Activated CD8-positive, alpha-beta memory T cell treated with anti-CD3 and anti-CD28 coated beads, Interleukin-2, amount 10 ng/mL, durations not matched to agents 7 days and 5 days (primary cell): ENCODE measurements at regions not wholly inside any gene's neighbourhood (a gene's known extent, or its start where the extent isn't known, plus 50 kb on each side); places are given as distances from the start of the nearest gene placed in this dataset.

Source experiments
- ATAC-seq: fragments of 150-1000 bp; cut with Tn5 transposase; one replicate; pipeline ENCODE4 v1.10.0; 2021; ENCODE audit warnings: moderate library complexity
- CTCF ChIA-PET: fragments of 350-600 bp; sonication (Branson Sonifier 250); formaldehyde crosslinking; loops from one replicate; lab custom pipeline; 2021; ENCODE audit warnings: antibody characterized with exemption; lab: Charles Lee
- DNase-seq: peaks from one replicate; pipeline ENCODE4 v3.0.0-alpha.2; 2020
- H3K27ac Mint-ChIP-seq: one replicate; pipeline ENCODE4 v1.8.0; 2021; ENCODE audit warnings: mild to moderate bottlenecking, mixed read lengths
- H3K27me3 Mint-ChIP-seq: one replicate; pipeline ENCODE4 v1.8.0; 2021; ENCODE audit warnings: mixed read lengths
- H3K36me3 Mint-ChIP-seq: one replicate; pipeline ENCODE4 v1.8.0; 2021; ENCODE audit warnings: mild to moderate bottlenecking, mixed read lengths
- H3K4me1 Mint-ChIP-seq: one replicate; pipeline ENCODE4 v1.8.0; 2021; ENCODE audit warnings: mixed read lengths
- H3K4me3 Mint-ChIP-seq: one replicate; pipeline ENCODE4 v1.8.0; 2021; ENCODE audit warnings: mild to moderate bottlenecking, moderate library complexity, mixed read lengths
- H3K9me3 Mint-ChIP-seq: one replicate; pipeline ENCODE4 v1.8.0; 2022; ENCODE audit warnings: low read depth, mixed read lengths

GRCh38 chr12:67370979-67371378 is 101.8 kb downstream of the CAND1 start:
- no peak overlapping the region for H3K4me3 Mint-ChIP-seq
- H3K27ac Mint-ChIP-seq, result no peak overlapping the region
- DNase-seq (no peak), ATAC-seq (no peak)
- no peaks in the 10 kb centered on the region for H3K4me1 Mint-ChIP-seq
- CTCF ChIA-PET, result interaction anchor here (1.1 kb wide), 1 partner anchor 9 kb away, joined by 3 read pairs; no protein-coding TSS in a partner anchor
- H3K9me3 Mint-ChIP-seq, result peaks cover 6% of the 10 kb centered on the region
- peaks cover 8% of the 10 kb centered on the region for H3K36me3 Mint-ChIP-seq
- no peaks in the 10 kb centered on the region for H3K27me3 Mint-ChIP-seq

- Mint-ChIP-seq H3K4me1 (peaks cover 1% of the 10 kb centered on the region), H3K36me3 (peaks cover 8% of the 10 kb centered on the region), H3K4me3 (no peak overlapping the region), H3K27ac (no peak overlapping the region), H3K9me3 (peaks cover 5% of the 10 kb centered on the region), H3K27me3 (no peaks in the 10 kb centered on the region)
- CTCF ChIA-PET, result no interaction called here
- ATAC-seq (no peak), DNase-seq (no peak)
Observed at GRCh38 chr12:67377021-67377420, 107.9 kb downstream of the CAND1 start.

- CTCF ChIA-PET, result no interaction called here
- Mint-ChIP-seq H3K27me3 (no peaks in the 10 kb centered on the region), H3K27ac (no peak overlapping the region), H3K36me3 (peaks cover 5% of the 10 kb centered on the region), H3K4me1 (peaks cover 6% of the 10 kb centered on the region), H3K4me3 (no peak overlapping the region), H3K9me3 (peaks cover 2% of the 10 kb centered on the region)
- DNase-seq (no peak), ATAC-seq (no peak)
Observed at GRCh38 chr12:67377541-67377940, 108.4 kb downstream of the CAND1 start.

- ATAC-seq, result no peak
Observed at GRCh38 chr12:67382241-67382871, 113.2 kb downstream of the CAND1 start.

GRCh38 chr12:67386869-67387565 is 117.9 kb downstream of the CAND1 start:
- Mint-ChIP-seq H3K27me3 (no peaks in the 10 kb centered on the region), H3K4me3 (no peak overlapping the region), H3K27ac (no peak overlapping the region), H3K4me1 (peaks cover 9% of the 10 kb centered on the region), H3K9me3 (no peaks in the 10 kb centered on the region), H3K36me3 (no peaks in the 10 kb centered on the region)
- ATAC-seq (no peak), DNase-seq (no peak)
- CTCF ChIA-PET, result no interaction called here

More at GRCh38 chr12:67382241-67382871, 113.2 kb downstream of the CAND1 start:
- DNase-seq, result no peak
- H3K9me3 Mint-ChIP-seq, result no peaks in the 10 kb centered on the region
- no peak overlapping the region for H3K27ac Mint-ChIP-seq
- H3K27me3 Mint-ChIP-seq, result no peaks in the 10 kb centered on the region
- CTCF ChIA-PET, result no interaction called here
- no peak overlapping the region for H3K4me3 Mint-ChIP-seq
- peaks cover 2% of the 10 kb centered on the region for H3K36me3 Mint-ChIP-seq
- peaks cover 11% of the 10 kb centered on the region for H3K4me1 Mint-ChIP-seq

- Mint-ChIP-seq H3K9me3 (no peaks in the 10 kb centered on the region), H3K27me3 (no peaks in the 10 kb centered on the region), H3K4me1 (no peaks in the 10 kb centered on the region), H3K36me3 (no peaks in the 10 kb centered on the region), H3K27ac (no peak overlapping the region), H3K4me3 (no peak overlapping the region)
- CTCF ChIA-PET, result no interaction called here
- DNase-seq, result no peak
- ATAC-seq, result no peak
Observed at GRCh38 chr12:67388331-67389138, 119.4 kb downstream of the CAND1 start.

GRCh38 chr12:67390273-67390672 is 121.1 kb downstream of the CAND1 start:
- no peaks in the 10 kb centered on the region for H3K36me3 Mint-ChIP-seq
- H3K27me3 Mint-ChIP-seq, result no peaks in the 10 kb centered on the region
- CTCF ChIA-PET, result no interaction called here
- no peak for DNase-seq
- no peak overlapping the region for H3K4me3 Mint-ChIP-seq
- H3K27ac Mint-ChIP-seq, result no peak overlapping the region
- H3K4me1 Mint-ChIP-seq, result no peaks in the 10 kb centered on the region
- ATAC-seq, result no peak
- no peaks in the 10 kb centered on the region for H3K9me3 Mint-ChIP-seq

- Mint-ChIP-seq H3K9me3 (no peaks in the 10 kb centered on the region), H3K36me3 (no peaks in the 10 kb centered on the region), H3K4me1 (no peaks in the 10 kb centered on the region), H3K4me3 (no peak overlapping the region), H3K27me3 (no peaks in the 10 kb centered on the region), H3K27ac (no peak overlapping the region)
- DNase-seq (no peak), ATAC-seq (no peak)
- CTCF ChIA-PET, result no interaction called here
Observed at GRCh38 chr12:67391034-67391433, 121.9 kb downstream of the CAND1 start.

- no peak overlapping the region for H3K4me3 Mint-ChIP-seq
- DNase-seq (no peak), ATAC-seq (no peak)
- no peaks in the 10 kb centered on the region for H3K4me1 Mint-ChIP-seq
- CTCF ChIA-PET, result interaction anchor here (1.1 kb wide), 1 partner anchor 9 kb away, joined by 4 read pairs; no protein-coding TSS in a partner anchor
- no peak overlapping the region for H3K27ac Mint-ChIP-seq
- no peaks in the 10 kb centered on the region for H3K9me3 Mint-ChIP-seq
- H3K27me3 Mint-ChIP-seq, result no peaks in the 10 kb centered on the region
- no peaks in the 10 kb centered on the region for H3K36me3 Mint-ChIP-seq
Observed at GRCh38 chr12:67391656-67392055, 122.5 kb downstream of the CAND1 start.

GRCh38 chr12:67394550-67394949 is 125.4 kb downstream of the CAND1 start:
- Mint-ChIP-seq H3K27me3 (no peaks in the 10 kb centered on the region), H3K4me3 (no peak overlapping the region), H3K36me3 (no peaks in the 10 kb centered on the region), H3K27ac (no peak overlapping the region), H3K4me1 (no peaks in the 10 kb centered on the region), H3K9me3 (no peaks in the 10 kb centered on the region)
- no peak for ATAC-seq
- no peak for DNase-seq
- CTCF ChIA-PET, result interaction anchor here (1.6 kb wide), 1 partner anchor 10 kb away, joined by 3 read pairs; no protein-coding TSS in a partner anchor

GRCh38 chr12:67400742-67401141 is 131.6 kb downstream of the CAND1 start:
- Mint-ChIP-seq H3K4me1 (no peaks in the 10 kb centered on the region), H3K4me3 (no peak overlapping the region), H3K27me3 (no peaks in the 10 kb centered on the region), H3K27ac (no peak overlapping the region), H3K36me3 (no peaks in the 10 kb centered on the region), H3K9me3 (no peaks in the 10 kb centered on the region)
- DNase-seq (no peak), ATAC-seq (no peak)
- CTCF ChIA-PET, result interaction anchor here (1.6 kb wide), 1 partner anchor 8 kb away, joined by 4 read pairs; no protein-coding TSS in a partner anchor

- ATAC-seq (no peak), DNase-seq (no peak)
- H3K4me1 Mint-ChIP-seq, result no peaks in the 10 kb centered on the region
- H3K27ac Mint-ChIP-seq, result no peak overlapping the region
- peaks cover 2% of the 10 kb centered on the region for H3K9me3 Mint-ChIP-seq
- no peaks in the 10 kb centered on the region for H3K27me3 Mint-ChIP-seq
- H3K4me3 Mint-ChIP-seq, result no peak overlapping the region
- H3K36me3 Mint-ChIP-seq, result no peaks in the 10 kb centered on the region
- CTCF ChIA-PET, result no interaction called here
Observed at GRCh38 chr12:67410246-67410645, 141.1 kb downstream of the CAND1 start.

- H3K27me3 Mint-ChIP-seq, result no peaks in the 10 kb centered on the region
- DNase-seq, result no peak
- H3K4me1 Mint-ChIP-seq, result no peaks in the 10 kb centered on the region
- H3K27ac Mint-ChIP-seq, result no peak overlapping the region
- no peak for ATAC-seq
- CTCF ChIA-PET, result no interaction called here
- no peak overlapping the region for H3K4me3 Mint-ChIP-seq
- H3K36me3 Mint-ChIP-seq, result no peaks in the 10 kb centered on the region
- peaks cover 2% of the 10 kb centered on the region for H3K9me3 Mint-ChIP-seq
Observed at GRCh38 chr12:67410667-67411067, 141.5 kb downstream of the CAND1 start.
